ENCODE measurements at regions not wholly inside any gene's neighbourhood (a gene's known extent, or its start where the extent isn't known, plus 50 kb on each side); places are given as distances from the start of the nearest gene placed in this dataset.

DNA sequence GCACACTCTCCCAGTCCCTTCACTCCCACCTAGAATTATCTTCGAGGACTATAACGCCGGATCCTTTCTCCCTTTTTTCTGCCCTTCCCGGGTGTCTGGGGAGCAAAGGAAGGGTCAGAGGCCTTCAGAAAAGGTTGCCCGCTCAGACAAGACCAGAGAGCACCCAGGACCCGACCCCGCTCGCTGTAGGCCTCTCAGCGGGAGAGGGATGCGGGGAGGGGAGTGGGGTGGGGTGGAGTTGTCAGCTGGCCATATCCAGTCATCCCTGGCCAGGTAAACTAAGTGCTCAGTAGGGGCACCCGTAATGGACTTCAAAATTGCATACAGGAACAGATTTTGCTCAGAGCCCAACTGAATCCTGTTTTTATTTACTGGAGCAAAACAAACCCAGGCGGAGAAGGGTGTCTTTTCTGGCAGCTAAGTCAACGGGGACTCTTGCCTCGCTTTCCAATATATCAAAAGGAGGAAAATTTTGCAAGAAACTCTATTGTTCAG lies 65.0 kb downstream of the NOL4 start:
- no peak for DNase-seq (ENCODE audit: low read depth)

GRCh38 chr18:34158881-34159690 lies 65.6 kb downstream of the NOL4 start:
- DNase-seq (ENCODE audit: low read depth): peak; percentile 1

GRCh38 chr18:34153711-34154110 lies 71.0 kb downstream of the NOL4 start:
- DNase-seq (ENCODE audit: low read depth): peak; percentile 9

GRCh38 chr18:34131006-34131405 lies 93.7 kb downstream of the NOL4 start:
- no peak for DNase-seq (ENCODE audit: low read depth)

GRCh38 chr18:34128436-34128835 lies 96.3 kb downstream of the NOL4 start:
- peak; percentile 28 for DNase-seq (ENCODE audit: low read depth)

DNA sequence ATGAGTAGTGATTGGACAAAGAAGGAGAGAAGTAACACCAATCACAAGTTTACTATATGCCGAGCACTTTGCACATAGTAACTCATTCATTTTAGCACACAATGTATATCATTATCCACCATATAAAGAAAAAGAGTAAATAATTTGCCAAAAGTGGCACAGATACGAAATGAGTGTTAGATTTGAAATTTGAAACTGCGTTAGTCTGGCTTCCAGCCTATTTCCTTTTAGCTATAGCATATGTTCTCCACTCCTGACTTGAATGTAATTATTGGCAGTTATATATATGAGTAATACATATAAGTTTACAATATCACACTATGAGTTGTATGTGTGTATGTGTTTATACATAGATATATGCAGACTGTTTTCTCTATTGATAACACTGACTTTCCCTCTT lies 98.6 kb downstream of the NOL4 start:
- DNase-seq (ENCODE audit: low read depth): no peak

GRCh38 chr18:34122724-34123334 lies 101.9 kb downstream of the NOL4 start:
- peak; percentile 57 for DNase-seq (ENCODE audit: low read depth)

DNA sequence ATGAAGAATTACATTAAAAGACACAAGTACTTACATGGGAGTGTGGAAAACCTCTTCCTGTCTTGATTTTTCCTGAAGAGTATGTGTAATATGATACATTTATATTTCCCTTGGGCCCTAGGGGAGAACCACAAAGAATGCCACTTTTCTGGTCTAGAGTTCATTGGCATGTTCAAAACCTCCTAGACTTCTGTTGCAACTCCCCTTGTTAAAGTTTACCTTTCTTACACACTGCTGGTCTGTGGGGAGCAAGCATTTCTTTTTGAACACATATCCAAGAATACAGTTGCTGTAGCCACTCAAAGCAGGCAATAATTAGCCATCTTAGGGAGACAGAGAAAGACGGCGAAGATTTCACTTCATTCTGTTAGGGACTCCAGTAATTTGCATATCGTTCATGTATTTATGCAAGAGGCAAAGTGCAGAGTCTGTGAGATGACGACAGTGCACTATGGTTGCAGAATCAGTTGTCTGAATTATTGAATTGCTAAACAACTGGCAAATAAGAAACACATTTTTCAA lies 103.5 kb downstream of the NOL4 start:
- peak; percentile 28 for DNase-seq (ENCODE audit: low read depth)

DNA sequence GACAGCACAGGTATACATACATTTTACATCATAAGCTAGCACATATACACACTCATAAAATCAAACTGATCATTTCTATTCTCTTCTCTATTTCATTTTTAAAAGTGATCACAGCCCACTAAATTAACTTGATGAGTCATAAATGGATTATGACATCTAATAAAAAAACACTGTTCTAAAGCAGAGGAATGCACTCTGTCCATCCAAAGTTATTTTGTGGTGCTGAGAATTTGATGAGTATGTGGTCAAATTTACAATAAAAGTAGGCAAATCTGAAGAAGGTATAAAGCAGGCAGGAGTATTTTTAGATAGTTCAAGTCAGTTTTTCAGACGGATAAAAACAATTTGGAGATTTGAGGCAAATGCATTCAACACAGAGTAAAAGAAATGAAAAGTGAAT lies 104.4 kb downstream of the NOL4 start:
- peak; percentile 14 for DNase-seq (ENCODE audit: low read depth)

GRCh38 chr18:34117319-34117718 lies 107.4 kb downstream of the NOL4 start:
- DNase-seq (ENCODE audit: low read depth): no peak

- peak; percentile 18 for DNase-seq (ENCODE audit: low read depth)
Observed at GRCh38 chr18:34115409-34116081, 109.2 kb downstream of the NOL4 start.

GRCh38 chr18:34114996-34115395 lies 109.7 kb downstream of the NOL4 start:
- DNase-seq (ENCODE audit: low read depth): no peak

DNA sequence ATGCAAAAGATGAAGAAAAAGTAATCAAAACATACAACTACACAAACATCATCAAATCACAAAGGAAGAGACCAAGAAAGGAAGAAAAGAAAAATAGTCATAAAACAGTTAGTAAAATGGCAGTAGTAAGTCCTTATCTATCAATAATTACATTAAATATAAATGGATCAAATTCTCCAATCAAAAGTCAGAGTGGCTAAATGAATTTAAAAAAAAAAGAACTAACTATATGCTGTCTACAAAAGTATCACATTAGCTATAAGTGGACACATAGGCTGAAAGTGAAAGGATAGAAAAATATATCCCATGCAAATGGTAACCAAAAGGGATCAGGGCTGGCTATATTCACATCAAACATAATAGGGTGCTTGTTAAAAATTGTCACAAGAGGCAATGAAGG lies 116.5 kb downstream of the NOL4 start:
- no peak for DNase-seq (ENCODE audit: low read depth)

- no peak for DNase-seq (ENCODE audit: low read depth)
Observed at GRCh38 chr18:34098109-34098508, 126.6 kb downstream of the NOL4 start.

- DNase-seq (ENCODE audit: low read depth): peak; percentile 33
Observed at GRCh38 chr18:34097312-34097711, 127.4 kb downstream of the NOL4 start.

- DNase-seq (ENCODE audit: low read depth): no peak
Observed at GRCh38 chr18:34094148-34094547, 130.6 kb downstream of the NOL4 start.

DNA sequence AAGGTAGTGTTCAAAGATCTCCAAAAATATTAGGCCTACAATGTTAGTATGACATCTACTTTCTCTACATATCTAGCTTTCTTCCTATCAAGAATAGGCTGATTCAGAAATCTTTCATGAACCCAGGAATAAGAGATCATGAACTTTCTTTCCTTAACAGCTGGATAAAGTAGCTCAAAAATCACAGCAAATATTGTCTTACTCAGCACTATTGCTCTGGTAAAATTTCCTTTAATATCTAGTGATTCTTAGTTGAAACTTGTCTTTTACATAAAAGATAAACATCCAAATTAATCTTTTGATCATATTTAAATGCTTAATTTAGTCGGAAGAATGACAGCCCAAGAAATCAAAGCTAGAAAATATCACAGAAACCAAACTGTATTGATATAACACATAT lies 131.9 kb downstream of the NOL4 start:
- DNase-seq (ENCODE audit: low read depth): no peak

- DNase-seq (ENCODE audit: low read depth): no peak
Observed at GRCh38 chr18:34086370-34086769, 138.3 kb downstream of the NOL4 start.

DNA sequence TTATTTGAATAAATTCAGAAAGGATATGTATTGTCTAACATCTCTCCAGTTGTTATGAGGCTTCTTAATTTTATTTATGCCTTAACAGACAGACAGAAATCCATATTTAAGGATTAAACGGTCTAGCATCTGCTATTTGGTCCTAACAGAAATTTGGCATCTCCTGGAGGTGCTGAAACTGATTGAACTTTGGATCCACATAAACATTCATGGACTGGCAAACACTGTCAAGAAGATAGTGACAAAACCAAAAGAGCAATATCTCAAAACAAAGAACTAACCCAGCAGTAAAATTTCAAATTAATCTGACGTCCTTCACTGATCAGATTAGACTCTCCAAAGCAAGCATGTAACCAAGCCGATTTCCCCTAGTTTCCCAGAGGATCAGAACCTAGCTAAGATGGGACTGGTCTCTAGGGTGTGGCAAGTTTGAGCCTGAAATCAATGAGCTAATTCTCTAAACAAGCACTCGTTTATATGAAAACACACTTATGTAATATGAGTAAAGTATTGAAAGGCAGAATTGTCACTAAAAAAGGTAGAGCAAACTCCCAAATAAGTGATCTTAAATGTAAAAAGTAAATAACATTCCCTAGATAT lies 139.5 kb downstream of the NOL4 start:
- no peak for DNase-seq (ENCODE audit: low read depth)

DNA sequence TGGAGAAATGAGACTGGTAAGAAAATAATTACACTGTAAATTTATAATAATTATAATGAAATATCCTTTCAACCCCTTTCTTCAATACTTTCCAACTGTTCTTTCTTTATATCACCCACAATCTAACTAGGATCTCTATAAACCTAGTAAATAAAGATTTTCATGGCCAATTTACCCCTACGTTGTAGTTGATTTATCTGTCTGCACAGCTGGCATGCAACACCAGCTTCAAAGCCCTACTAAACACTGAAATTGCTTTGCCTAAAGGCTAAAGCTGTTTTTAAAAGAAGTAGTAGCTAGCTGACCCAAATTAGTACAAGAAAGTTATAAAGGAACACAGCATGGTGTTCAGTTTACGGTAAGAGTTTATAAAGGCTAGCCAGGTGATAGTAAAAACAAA lies 140.1 kb downstream of the NOL4 start:
- no peak for DNase-seq (ENCODE audit: low read depth)

DNA sequence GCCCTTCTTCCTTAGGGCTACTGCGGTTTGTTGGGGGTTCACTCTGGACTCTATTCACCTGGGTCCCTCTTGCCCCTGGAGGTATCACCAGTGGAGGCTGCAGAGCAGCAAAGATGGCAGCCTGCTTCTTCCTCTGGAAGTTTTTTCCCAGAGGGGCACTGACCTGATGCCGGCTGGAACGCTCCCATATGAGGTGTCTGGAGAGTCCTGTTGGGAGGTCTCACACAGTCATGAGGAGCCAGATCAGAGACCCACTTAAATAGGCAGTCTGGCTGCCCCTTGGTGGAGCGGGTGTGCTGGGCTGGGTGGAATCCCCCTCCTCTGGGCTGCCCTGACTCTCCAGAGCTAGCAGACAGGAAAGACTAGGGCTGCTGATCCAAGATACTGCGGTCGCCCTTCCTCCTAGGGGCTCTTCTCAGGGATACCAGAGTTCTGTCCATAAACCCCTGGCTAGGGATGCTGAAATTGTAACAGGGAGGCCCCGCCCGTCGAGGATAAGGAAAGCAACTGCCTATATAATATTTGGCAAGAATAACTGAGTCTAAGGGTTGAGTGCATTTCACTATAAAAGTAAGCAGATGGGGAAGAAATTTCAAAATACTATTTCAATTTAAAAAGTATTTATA lies 140.7 kb downstream of the NOL4 start:
- no peak for DNase-seq (ENCODE audit: low read depth)

DNA sequence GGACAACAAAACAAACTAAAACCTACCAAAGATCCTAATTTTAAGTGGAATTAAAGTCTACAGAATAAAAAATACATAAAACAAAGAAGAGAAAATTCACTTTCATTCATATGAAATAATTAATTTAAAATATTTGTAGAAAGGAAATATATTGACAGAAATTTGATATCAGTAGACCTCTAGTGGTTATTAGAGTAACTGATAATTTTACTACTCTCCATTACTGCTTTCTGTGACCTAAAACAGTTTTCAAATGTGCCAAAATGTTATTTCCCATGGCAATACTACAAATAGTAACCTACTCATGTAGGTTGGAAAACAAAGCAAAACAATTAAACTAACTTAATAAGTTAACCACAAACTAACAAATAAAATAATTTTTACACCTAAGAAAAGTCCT lies 147.1 kb downstream of the NOL4 start:
- no peak for DNase-seq (ENCODE audit: low read depth)
